ENCODE measurements at regions not wholly inside any gene's neighbourhood (a gene's known extent, or its start where the extent isn't known, plus 50 kb on each side); places are given as distances from the start of the nearest gene placed in this dataset.

DNA sequence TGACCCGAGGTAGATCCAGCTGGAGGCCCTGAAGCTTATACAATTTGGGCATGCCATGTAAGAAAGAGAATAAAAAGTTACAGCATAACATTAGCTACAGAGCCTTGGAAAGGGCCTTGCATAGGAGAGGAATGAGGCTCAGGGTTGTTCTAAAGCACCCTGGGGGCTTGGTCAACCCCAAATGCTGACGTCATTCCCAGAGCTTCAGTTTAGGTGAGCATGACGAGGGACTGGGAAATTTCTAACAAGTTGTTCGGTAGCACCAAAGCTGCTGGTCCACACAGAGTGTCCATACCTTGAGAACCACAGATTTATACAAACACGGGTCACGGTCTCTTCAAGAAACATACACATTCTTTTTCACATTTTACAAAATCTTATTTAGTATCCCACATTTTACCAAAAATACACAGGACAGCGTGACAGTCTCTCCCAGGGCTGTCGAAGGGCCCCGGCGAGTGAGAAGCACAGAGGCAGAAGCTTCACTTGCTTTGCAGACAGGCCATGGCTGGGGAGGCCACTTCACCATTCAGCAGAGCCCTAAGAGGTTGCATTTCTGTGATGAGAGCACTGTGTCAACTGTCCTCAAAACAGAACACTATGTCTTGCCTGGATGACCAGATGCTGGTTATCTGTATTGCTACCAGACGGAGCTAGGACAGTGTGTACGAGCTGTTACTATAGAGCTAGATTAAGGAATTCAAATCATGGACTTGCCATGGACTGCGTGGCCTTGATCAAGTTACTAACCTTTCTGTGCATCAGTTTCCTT, 68.2 kb upstream of the ARRDC4 start:
- Histone ChIP-seq H3K36me3 (no peaks in the 10 kb centered on the region), H3K27me3 (replicated peaks; ENCODE audit: insufficient read depth) (no peaks in the 10 kb centered on the region), H3K4me1 (replicated peaks) (no peaks in the 10 kb centered on the region), H3K9me3 (no peaks in the 10 kb centered on the region), H3K4me3 (no peak overlapping the region), H3K27ac (no peak overlapping the region)
- WGBS, result 87% methylated on average over 13 of the region's 13 CpGs
- intact Hi-C loops (cut with DNase I), result no loop called here
- TF ChIP-seq POLR2AphosphoS5 (IDR thresholded peaks at IDR 0.05) (no peak), POLR2A (IDR thresholded peaks at IDR 0.05) (no peak)
- TF ChIP-seq, protein P1, sequence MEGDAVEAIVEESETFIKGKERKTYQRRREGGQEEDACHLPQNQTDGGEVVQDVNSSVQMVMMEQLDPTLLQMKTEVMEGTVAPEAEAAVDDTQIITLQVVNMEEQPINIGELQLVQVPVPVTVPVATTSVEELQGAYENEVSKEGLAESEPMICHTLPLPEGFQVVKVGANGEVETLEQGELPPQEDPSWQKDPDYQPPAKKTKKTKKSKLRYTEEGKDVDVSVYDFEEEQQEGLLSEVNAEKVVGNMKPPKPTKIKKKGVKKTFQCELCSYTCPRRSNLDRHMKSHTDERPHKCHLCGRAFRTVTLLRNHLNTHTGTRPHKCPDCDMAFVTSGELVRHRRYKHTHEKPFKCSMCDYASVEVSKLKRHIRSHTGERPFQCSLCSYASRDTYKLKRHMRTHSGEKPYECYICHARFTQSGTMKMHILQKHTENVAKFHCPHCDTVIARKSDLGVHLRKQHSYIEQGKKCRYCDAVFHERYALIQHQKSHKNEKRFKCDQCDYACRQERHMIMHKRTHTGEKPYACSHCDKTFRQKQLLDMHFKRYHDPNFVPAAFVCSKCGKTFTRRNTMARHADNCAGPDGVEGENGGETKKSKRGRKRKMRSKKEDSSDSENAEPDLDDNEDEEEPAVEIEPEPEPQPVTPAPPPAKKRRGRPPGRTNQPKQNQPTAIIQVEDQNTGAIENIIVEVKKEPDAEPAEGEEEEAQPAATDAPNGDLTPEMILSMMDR (IDR thresholded peaks at IDR 0.05), result no peak
- DNase-seq (ENCODE audit: low spot score), result no peak

DNA sequence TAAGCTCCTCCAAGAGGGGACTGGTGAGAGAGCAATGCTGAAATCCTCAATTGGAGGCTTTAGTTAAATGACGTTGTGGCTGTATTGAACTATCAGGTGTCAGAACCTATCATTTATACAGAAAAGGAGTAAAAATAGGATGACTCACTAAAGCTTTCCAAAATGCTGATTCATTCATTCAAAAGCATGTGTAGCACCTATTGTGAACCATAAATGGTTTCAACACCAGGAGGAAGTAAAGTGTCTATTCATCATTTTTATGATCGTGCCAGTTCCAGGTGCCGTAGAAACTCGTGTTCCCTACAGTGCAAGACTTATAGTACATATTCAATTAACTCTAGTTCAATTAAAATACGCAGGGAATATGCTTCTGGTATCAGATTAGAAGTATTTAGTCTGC, 66.5 kb upstream of the ARRDC4 start:
- Histone ChIP-seq H3K4me1 (replicated peaks) (no peaks in the 10 kb centered on the region), H3K4me3 (no peak overlapping the region), H3K27ac (no peak overlapping the region), H3K27me3 (replicated peaks; ENCODE audit: insufficient read depth) (no peaks in the 10 kb centered on the region), H3K9me3 (no peaks in the 10 kb centered on the region), H3K36me3 (no peaks in the 10 kb centered on the region)
- TF ChIP-seq, protein P1 (IDR thresholded peaks at IDR 0.05), result no peak
- TF ChIP-seq POLR2AphosphoS5 (IDR thresholded peaks at IDR 0.05) (no peak), POLR2A (IDR thresholded peaks at IDR 0.05) (no peak)
- 42% methylated on average over 5 of the region's 5 CpGs for WGBS
- no peak for DNase-seq (ENCODE audit: low spot score)
- intact Hi-C loops (cut with DNase I), result no loop called here

GRCh38 chr15:97899981-97900380, 60.5 kb upstream of the ARRDC4 start:
- no peak overlapping the region for H3K27ac ChIP-seq
- TF ChIP-seq POLR2AphosphoS5 (IDR thresholded peaks at IDR 0.05) (no peak), POLR2A (IDR thresholded peaks at IDR 0.05) (no peak)
- TF ChIP-seq, protein P1 (IDR thresholded peaks at IDR 0.05), result no peak
- WGBS, result 45% methylated on average over 5 of the region's 5 CpGs
- H3K9me3 ChIP-seq, result no peaks in the 10 kb centered on the region
- no peak overlapping the region for H3K4me3 ChIP-seq
- intact Hi-C loops (cut with DNase I), result loop anchor here (5.0 to 10.0 kb wide), 3 partner anchors 187 to 525 kb away; no protein-coding TSS in a partner anchor
- no peaks in the 10 kb centered on the region for H3K27me3 ChIP-seq (replicated peaks; ENCODE audit: insufficient read depth)
- no peak for DNase-seq (ENCODE audit: low spot score)
- no peaks in the 10 kb centered on the region for H3K4me1 ChIP-seq (replicated peaks)
- no peaks in the 10 kb centered on the region for H3K36me3 ChIP-seq

GRCh38 chr15:97902140-97902780, 58.2 kb upstream of the ARRDC4 start:
- TF ChIP-seq POLR2AphosphoS5 (IDR thresholded peaks at IDR 0.05) (no peak), POLR2A (IDR thresholded peaks at IDR 0.05) (no peak)
- TF ChIP-seq, protein P1 (IDR thresholded peaks at IDR 0.05), result no peak
- Histone ChIP-seq H3K9me3 (no peaks in the 10 kb centered on the region), H3K36me3 (no peaks in the 10 kb centered on the region), H3K4me3 (no peak overlapping the region), H3K27ac (no peak overlapping the region), H3K4me1 (replicated peaks) (no peaks in the 10 kb centered on the region), H3K27me3 (replicated peaks; ENCODE audit: insufficient read depth) (no peaks in the 10 kb centered on the region)
- no peak for DNase-seq (ENCODE audit: low spot score)
- 32% methylated on average over 10 of the region's 10 CpGs for WGBS
- intact Hi-C loops (cut with DNase I), result loop anchor here (5.0 to 10.0 kb wide), 3 partner anchors 185 to 523 kb away; no protein-coding TSS in a partner anchor

All from prostate gland (tissue), 2 donors.